Skin epidermis (tissue), 12 donors: ENCODE measurements at regions not wholly inside any gene's neighbourhood (a gene's known extent, or its start where the extent isn't known, plus 50 kb on each side); places are given as distances from the start of the nearest gene placed in this dataset.
A peak's percentile ranks its signal among the peaks of the same experiment; 100 is the strongest.

Experiments
- H3K27ac ChIP-seq, 21 experiments: fragments of 200-600 bp; sonication (generic) in 11 of 21; one replicate each; pipeline ENCODE4 v1.5.0; 2020; ENCODE audit warnings: mild to moderate bottlenecking in 3 of 21, inconsistent platforms in 2 of 21, moderate library complexity in 2 of 21
- H3K4me3 ChIP-seq, 7 experiments: fragments of 200-600 bp; sonication (generic) in 2 of 7; one replicate each; pipeline ENCODE4 v1.5.0; 2020; ENCODE audit warnings: inconsistent platforms in 2 of 7, mild to moderate bottlenecking in 2 of 7, moderate library complexity in 1 of 7

DNA sequence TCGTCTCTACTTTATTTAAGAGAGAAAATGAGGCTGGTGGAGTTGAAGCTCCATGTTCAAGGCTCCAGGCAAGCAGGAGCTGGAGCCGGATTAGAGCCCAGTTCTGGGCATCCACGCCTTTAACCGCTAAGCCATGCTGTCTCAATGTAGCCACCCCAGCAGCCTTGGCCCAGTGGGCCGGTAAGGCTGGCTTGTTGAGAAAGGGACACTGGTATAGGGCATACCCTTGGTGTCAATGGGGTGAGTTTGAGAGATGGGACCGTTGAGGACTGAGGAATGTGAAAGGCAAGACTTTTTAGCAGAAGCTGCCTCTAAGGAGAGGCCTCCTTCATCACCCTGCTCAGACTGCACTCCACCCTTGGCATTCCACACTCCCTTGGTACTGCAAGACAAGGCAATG lies 147.4 kb downstream of the CYLD start:
- Histone ChIP-seq H3K4me3 (no peak overlapping the region), H3K27ac (no peak overlapping the region)

DNA sequence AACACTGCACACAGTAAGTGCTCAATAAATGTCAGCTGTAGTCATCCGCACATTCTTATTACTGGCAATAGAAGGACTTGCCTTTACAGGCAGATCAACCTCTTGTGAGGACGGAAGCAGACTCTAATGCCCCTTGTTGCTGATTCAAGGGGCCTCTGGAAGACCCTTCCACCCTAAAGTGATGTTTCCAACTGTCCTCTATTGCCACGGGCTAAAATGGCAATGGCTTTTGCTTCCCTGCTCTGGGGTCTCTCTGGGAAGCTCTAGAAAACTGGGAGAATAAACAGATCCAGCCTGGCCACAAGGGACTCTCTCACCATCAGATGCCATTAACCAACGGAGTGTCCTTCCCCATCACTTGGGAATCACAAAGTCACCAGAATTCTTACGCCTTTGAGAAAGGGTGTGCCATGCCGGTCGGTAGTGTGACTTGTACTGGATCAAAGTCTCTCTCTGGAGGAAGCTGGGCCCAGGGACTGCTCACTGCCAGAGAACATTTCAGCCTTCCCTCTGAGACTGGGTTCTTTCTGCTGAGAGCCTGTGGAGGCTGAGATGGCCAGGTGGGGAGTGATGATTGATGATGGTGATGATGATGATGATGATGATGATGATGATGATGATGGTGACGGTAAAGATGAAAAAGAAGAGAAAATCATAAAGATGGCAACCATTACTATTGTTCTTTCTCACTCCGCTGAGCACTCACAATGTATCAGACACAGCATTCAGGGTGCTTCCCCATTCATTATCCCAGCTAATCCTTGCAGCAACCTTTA lies 146.8 kb downstream of the CYLD start:
- H3K27ac ChIP-seq = no peak overlapping the region
- no peak overlapping the region for H3K4me3 ChIP-seq

DNA sequence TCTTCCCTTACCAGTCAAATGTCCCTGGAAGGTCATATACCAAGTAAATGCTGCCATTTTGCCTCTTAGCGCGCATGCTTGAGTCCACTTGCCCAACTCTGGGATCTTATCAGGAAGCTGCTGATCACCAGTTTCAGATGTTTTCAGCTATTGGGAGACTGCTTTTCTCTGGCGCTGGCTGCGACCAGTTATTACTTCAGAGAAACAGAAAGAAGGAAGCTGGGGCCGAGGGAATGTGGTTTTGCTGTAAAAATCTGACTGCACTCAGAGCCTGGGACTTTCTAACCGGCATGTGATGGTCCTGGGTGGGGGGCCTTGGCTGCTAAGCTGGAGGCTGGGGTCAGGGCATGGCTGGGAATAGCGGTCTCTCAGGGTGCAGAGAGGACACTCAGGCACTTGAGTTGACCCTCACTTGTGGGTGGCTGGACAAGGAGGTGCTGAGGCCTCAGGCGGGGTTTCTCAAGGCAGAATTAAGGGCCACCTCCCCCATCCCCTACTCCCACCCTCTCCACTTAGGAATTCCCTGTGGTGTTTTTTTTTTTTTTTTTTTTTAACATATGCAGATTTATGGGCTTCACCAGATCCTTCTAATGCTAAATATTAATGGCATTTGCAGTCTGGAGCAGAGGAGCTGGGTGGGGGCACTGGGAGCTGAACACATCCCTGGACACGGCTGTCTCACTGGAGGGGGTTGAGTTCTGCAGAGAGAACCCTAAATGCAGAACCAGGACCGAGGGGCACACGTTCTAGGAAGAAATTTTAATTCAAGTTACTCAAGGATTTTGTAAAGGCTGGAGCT lies 145.8 kb downstream of the CYLD start:
- H3K4me3 ChIP-seq = no peak overlapping the region
- H3K27ac ChIP-seq = no peak overlapping the region

DNA sequence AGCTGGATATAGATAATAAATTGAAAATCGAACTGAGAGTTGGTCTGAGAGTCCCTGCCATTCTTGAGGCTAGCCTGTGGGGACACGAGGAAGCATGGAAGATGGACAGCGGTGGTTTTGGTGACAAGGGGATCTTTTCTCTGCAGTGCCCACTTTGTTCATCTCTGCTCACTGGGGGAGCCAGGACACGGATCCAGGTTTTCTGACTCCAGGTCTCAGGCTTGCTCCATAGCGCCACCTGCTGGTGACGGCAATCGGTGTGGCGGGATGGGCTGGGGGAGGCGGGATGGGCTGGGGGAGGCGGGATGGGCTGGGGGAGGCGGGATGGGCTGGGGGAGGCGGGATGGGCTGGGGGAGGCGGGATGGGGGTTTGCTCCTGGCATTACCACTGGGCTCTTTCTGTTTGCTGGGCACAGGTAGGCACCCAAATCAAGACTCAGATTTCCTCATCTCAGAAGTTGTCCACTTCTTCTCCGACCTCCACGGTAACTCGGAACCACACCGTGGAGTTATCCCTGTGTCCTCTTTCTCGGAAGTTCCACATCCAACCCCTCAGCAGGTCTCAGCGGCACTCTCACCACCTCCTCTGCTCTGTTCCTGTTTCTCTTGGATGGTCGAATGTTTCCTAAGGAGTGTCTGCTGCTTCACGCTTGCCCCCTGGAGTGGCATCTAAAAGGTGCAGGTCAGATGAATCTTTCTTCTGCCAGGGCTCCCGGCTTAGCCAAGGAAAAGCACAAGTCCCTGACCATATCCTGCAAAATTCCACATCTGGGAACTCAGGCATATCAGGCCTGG lies 142.4 kb downstream of the CYLD start:
- no peak overlapping the region for H3K4me3 ChIP-seq
- H3K27ac ChIP-seq = no peak overlapping the region

DNA sequence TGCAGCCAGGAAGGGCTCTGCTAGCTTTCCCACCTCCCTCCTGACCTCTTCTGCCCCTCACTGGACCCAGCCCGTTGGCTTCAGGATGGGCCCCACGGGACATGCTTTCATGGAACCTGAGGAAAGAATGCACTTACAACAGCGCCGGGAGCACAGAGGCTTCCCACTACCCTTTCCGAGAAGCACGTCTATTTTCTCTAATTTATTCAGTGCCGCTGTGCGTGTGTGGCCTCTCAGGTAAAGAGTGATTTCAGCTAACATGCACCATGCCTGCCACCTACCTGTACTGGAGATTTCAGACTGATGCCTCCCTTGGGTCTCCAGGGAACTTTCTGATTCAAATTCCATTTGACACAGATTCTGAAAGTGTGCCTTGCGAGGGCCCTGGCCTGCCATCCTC lies 140.1 kb downstream of the CYLD start:
- H3K27ac ChIP-seq = no peak overlapping the region
- H3K4me3 ChIP-seq = no peak overlapping the region

DNA sequence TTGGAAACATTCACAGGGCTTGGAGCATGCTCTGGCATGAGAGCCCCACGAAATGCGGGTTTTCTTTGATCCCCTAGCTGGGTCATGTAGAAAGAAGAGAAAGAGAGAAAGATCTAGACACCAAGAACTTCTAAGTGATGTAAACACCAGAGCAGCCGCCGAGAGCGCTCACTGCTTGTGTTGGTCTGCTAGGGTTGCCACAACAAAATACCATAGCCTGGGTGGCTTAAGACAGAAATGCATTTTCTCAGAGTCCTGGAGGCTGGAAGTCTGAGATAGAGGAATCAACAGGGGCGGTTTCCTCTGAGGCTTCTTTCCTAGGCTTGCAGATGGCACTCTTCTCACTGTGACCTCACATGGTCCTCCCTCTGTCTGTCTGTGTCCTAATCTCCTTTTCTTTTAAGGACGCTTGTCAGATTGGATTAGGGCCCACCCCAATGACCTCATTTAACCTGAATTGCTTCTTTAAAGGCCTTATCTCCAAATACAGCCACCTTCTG lies 139.5 kb downstream of the CYLD start:
- no peak overlapping the region for H3K4me3 ChIP-seq
- H3K27ac ChIP-seq = no peak overlapping the region

DNA sequence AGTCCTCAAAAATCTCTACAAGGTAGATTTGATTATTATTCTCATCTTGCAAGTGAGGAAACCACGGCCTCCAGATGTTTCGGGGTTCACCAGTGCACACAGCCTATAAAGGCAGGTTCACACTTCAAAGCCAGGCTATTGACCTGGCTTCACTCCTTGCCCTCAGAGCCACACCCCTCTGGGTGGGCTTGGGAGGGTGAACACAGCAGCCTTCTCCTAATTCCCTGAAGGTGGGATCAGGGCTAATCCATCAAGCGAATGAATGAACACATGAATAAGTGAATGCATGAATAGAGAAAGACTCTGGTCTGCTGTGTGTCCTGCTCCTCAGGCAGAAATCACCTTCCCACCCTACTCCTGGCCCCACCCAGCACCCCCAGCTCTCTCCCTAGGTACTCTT lies 139.0 kb downstream of the CYLD start:
- peak overlapping the region in 1 of 21 experiments; percentile 38 for H3K27ac ChIP-seq
- H3K4me3 ChIP-seq = no peak overlapping the region

DNA sequence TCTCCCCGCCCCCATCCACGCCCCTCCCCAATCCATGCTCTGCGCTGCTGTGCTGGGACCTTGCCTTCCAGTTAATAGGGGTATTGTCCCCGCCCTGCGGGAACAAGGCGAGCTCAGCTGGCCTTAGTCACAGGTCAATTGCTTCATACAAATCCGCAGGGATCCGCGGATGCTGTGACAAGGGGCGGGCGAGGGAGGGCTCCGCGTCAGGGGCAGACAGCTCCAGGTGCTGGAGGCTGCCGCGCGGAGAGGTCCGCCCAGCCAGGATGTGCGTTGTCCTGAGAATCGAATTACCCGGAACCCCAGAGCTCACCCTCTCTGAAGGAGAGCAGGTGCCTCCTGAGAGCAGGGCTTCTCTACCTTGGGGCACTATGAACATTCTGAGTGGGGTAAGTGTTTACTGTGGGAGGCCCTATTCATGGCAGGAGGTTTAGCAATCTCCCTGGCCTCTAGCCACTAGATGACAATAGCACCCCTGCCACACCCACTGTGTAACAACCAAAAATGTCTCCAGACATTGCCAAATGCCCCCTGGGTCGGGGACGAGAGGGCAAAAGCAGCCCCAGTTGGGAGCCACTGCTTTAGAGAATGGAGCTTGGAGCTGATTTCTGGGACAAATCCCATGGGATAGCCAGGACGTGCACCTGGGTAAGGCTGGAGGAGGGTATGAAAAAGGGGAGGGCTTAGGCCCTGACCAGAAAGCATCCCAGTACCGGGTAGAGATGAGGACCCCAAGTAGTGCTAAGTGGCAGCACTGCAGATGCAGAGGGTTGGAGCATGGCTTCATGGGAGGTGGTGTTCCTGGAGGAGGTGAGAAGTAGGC lies 138.2 kb downstream of the CYLD start:
- no peak overlapping the region for H3K4me3 ChIP-seq
- peak overlapping the region in 1 of 21 experiments; percentile 38 for H3K27ac ChIP-seq

DNA sequence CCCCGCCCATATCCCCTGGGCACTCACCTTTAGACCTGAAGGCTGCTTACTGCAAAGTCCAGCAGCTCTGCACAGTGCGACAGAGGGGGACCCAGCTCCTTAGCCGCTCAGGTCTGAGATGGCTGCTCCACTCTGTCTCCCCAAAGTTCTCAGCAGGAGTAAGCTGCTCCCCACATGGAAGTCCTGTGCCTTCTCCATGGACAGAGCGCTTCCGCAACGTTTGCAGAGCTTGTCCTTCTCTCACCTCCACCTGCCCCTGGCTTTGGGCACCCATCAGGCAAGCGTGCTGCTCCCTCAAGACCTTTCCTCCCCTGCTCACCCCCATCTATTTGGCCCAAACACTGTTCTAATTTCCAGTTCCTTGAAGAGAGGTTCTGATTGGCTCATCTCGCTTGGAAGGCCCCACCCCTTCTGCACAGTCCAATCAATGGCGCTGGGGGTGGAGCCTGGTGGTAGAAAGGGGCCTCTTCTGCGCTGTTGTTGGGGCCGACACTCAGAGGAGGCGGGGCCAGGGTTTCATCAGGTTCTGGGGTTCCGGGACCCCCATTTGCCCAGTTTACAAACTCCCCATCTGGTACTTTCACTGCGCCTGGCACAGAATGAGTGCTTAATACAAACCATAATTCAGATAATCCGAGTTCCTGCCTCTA lies 137.2 kb downstream of the CYLD start:
- H3K27ac ChIP-seq = no peak overlapping the region
- H3K4me3 ChIP-seq = no peak overlapping the region

DNA sequence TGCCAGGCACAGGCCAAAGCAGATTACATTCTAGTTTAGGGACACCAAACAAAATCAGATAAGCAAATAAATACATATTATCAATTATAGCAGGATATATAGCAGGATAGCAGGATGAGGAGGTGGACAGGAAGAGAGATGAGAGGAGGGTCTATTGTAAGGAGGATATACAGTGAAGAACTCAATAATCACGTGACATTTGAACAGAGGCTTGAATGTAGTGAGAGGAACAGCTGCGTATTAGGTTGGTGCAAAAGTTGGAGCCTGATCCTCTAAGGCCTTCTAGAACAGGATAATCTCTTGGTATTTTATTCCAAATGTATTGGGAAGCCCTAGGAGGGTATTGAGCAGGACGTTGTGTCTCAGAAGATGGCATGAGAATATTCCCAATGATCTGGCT lies 136.7 kb downstream of the CYLD start:
- no peak overlapping the region for H3K27ac ChIP-seq
- H3K4me3 ChIP-seq = no peak overlapping the region

DNA sequence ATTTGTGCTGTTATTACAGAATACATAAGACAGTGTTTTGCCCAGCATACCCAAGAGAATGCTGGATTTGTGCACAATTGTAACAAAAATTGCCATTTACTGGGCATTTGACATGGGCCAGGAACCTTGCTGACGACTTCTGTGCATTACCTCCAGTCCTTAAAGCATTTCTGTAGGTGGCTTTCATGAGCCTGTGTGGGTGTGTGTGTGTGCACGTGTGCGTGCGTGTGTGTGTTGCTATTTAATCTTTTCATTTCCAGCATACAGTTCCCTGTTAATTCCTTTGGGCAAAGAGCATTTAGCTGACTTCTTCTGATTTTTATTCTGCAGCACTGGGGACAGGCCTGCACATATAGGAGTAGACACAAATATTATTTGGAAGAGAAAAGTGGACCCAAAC lies 134.4 kb downstream of the CYLD start:
- Histone ChIP-seq H3K4me3 (no peak overlapping the region), H3K27ac (no peak overlapping the region)

DNA sequence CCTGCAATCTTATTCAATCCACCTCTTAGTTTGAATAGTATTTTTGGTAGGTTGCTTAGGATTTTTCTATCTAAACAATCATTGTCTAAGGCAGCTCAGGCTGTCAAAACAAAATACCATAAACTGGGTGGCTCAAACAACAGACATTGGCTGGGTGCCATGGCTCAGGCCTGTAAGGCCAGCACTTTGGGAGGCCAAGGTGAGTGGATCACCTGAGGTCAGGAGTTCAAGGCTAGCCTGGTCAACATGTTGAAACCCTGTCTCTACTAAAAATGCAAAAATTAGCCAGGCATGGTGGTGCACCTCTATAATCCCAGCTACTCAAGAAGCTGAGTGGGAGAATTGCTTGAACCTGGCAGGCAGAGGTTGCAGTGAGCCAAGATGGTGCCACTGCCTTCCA lies 126.7 kb downstream of the CYLD start:
- Histone ChIP-seq H3K27ac (no peak overlapping the region), H3K4me3 (no peak overlapping the region)

DNA sequence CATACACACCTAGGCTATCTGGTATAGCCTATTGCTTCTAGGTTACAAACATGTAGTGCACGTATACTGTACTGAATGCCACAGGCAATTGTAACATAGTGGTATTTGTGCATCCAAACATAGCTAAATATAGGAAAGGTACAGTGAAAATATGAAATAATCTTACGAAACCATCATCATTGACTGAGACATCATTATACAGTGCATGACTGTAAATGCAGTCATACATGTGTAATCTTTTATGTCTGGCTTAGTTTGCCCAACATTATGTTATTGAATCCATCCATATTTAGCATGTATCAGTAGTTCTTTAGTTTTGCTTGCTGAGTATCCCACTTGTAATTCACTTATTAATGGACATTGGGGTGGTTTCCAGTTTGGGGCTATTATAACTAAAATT lies 124.9 kb downstream of the CYLD start:
- no peak overlapping the region for H3K27ac ChIP-seq
- H3K4me3 ChIP-seq = no peak overlapping the region

DNA sequence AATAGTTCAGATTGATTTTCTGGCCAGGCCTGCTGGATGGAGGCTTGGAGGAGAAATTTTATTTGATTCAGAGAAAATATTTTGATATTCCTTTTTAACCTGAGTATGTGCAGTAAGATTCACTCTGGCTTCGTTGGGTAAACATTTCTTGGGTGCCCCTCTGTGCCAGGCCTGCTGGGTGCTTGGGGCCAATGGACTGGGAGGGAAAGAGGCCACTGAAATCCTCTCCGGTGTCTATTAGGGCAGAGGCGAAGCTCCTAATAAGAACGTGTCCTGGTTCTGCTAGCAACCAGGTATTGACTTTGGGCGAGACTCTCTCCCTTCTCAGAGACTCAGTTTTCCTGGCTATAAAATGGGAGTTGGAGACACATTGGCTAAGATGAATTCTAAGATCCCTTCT lies 122.5 kb downstream of the CYLD start:
- H3K27ac ChIP-seq = no peak overlapping the region
- no peak overlapping the region for H3K4me3 ChIP-seq

DNA sequence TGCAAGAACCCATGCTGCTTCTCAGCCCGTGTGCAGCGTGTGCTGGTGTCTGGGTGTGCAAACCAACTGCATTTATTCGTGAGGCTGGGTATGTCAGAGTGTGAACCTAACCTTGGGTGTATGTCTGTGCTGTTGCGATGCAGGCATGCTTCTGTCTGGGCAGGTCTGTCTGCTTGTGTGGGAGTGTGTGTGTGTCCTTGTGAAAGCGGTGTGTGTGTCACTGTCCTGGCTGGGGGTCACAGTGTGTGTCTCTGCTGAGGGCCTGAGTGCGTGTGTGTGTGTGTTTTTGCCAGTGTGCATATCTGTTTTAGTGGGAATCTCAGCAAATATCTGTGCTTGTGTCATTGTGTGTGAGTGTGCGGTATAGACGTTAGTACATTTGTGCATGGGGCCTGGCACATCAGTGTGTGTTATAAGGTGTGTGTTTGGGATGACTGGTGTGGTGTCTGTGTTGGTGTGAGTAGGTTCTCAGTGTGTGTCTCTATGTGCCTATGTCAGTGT lies 121.8 kb downstream of the CYLD start:
- no peak overlapping the region for H3K4me3 ChIP-seq
- no peak overlapping the region for H3K27ac ChIP-seq

DNA sequence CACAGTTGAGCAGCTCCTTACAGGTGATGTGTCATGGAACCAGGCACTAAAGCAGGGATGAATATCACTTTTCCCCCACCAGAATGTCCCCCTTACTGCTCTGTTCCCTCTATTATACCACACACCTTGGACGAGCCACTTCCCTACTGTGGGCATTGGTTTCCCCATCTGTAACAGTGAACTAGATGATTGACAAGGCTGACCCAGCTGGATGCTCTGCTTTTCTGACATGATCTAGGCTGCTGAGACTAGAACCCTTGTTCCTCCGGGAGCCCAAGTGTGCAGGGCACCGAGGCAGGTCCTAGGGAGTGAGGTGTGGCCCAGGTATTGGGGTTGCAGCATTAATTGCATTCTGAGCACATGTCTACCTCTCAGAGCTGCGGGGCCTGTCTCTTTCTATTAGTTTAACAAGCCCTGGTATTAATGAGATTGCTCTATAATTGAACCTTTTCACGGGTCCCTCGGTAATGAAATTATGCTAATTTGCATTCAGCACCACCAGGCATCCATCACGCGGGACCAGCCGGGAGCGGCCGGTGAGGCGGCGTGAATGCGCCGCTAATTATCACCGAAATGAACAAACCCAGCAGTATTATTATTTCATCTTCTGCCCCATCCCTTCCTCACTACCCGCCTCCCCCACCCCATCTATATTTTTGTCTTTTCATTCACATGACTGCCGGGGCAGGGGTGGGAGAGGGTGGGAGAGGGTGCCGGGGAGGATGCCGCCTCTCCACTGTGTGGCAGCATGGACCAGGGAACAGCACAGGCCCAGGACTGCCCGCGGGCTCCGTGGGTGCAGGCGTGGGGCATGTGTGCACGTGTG lies 121.1 kb downstream of the CYLD start:
- Histone ChIP-seq H3K27ac (no peak overlapping the region), H3K4me3 (no peak overlapping the region)

DNA sequence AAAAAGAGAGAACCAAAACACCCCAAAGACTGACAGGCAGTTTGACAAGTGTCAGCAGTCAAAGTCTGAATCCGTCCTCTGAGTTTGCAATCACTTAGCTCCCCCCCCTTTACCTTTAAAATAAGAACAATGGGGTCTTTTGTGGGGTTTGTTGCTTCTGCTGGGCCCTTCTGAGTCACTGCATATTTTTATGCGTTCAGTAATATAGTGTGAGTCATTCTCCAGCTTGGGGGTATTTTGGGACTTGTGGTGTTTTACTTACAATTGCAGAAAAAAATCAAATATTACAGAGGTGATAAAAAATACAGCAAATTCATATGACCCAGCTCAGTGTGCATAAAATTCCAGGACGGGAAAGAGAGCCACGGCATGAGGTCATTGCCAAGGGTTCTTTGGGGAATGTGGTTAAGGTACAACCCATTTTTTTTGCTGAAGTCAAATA lies 120.1 kb downstream of the CYLD start:
- no peak overlapping the region for H3K4me3 ChIP-seq
- H3K27ac ChIP-seq = no peak overlapping the region

DNA sequence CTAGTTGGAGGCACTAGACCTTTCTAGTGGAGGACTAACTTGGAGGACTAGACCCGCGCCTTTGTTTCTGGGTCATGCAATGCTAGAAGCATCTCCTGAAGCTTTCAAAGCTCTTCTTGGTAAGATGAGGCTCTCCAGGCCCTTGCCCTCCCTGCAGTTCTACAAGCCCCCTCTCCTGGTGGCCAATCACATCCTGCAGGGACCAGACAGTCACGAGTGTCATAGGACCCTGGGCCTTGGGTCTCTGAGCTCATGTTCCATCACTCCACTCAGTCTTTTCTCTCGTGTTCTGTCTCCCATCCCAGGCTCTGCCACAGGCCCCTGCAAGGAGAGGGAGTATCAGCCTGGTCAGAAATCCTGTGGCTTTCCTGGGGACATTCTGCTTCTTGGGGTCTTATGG lies 119.6 kb downstream of the CYLD start:
- no peak overlapping the region for H3K4me3 ChIP-seq
- H3K27ac ChIP-seq = no peak overlapping the region
